ENCODE measurements at regions not wholly inside any gene's neighbourhood (a gene's known extent, or its start where the extent isn't known, plus 50 kb on each side); places are given as distances from the start of the nearest gene placed in this dataset.
"Not testable (repeated sequence)": the region's sequence is repeated elsewhere in the genome, so short reads cannot be mapped to it uniquely, and the experiment has no call there.

DNA sequence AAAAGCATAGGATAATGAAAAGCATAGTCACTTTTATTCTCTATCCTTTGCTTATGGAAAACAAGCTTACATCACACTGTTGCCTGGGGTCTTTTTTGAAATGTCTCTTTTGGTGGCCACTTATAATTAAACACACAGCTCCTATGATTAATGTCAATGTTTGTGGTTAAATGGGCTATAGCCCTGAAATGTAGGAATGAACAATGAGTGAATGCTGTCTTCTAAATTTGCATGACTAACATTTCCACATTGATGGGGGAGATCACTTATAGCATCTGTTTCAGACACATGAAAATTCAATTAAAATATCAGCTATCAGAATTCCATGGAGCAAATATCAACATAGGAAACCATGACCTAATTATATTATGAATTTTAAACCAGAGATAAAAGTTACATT is 171.4 kb upstream of the FAT3 start:
- Mint-ChIP-seq H3K4me1 (ENCODE audit: low read depth) (no peaks in the 10 kb centered on the region), H3K36me3 (ENCODE audit: low read depth) (no peaks in the 10 kb centered on the region), H3K27me3 (ENCODE audit: insufficient read depth) (no peaks in the 10 kb centered on the region), H3K9me3 (peaks cover 2% of the 10 kb centered on the region), H3K4me3 (no peak overlapping the region), H3K27ac (no peak overlapping the region)
- DNase-seq (ENCODE audit: low spot score): no peak
- intact Hi-C loops (cut with micrococcal nuclease): no loop called here

DNA sequence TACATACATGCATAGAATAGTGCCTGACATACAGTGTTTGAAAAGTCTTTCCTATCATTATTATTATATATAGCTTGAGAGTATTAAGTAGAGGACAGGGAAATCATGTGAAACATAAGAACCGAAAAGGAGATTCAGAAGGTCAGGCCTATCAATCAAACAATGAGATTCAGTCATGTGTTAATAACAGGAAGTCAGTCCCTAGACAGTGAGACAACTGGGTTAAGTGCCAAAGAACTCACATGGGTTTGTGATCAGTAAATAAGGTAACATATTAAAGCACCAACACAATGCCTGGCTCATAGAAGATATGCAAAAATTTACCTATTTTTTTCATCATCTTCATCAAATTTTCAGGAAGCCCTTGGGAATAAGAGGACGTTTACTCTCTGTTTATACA is 174.3 kb upstream of the FAT3 start:
- Mint-ChIP-seq H3K4me3 (no peak overlapping the region), H3K9me3 (peaks cover 2% of the 10 kb centered on the region), H3K36me3 (ENCODE audit: low read depth) (no peaks in the 10 kb centered on the region), H3K27ac (no peak overlapping the region), H3K27me3 (ENCODE audit: insufficient read depth) (no peaks in the 10 kb centered on the region), H3K4me1 (ENCODE audit: low read depth) (no peaks in the 10 kb centered on the region)
- intact Hi-C loops (cut with micrococcal nuclease): no loop called here
- DNase-seq (ENCODE audit: low spot score): no peak

DNA sequence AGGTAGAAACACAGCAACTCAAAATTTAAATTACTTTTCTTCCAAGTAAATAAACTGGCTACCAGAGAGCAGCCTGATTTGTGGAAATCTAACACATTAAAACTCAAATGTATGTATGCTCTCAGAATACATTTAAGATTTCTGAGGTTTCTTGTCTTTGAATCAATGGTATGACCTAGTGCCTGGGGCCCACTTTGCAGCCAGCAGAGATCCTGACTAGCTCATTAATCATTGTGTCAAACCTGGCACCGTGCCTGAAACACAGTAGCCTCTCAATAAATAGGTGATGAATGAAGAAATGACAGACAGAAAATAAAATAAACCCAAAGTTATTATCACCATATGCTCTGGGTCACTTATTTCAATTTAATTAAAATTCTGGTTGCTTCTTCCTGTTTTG is 176.2 kb upstream of the FAT3 start:
- intact Hi-C loops (cut with micrococcal nuclease): no loop called here
- Mint-ChIP-seq H3K36me3 (ENCODE audit: low read depth) (no peaks in the 10 kb centered on the region), H3K27ac (no peak overlapping the region), H3K27me3 (ENCODE audit: insufficient read depth) (no peaks in the 10 kb centered on the region), H3K9me3 (peaks cover 2% of the 10 kb centered on the region), H3K4me3 (no peak overlapping the region), H3K4me1 (ENCODE audit: low read depth) (no peaks in the 10 kb centered on the region)
- DNase-seq (ENCODE audit: low spot score): no peak

DNA sequence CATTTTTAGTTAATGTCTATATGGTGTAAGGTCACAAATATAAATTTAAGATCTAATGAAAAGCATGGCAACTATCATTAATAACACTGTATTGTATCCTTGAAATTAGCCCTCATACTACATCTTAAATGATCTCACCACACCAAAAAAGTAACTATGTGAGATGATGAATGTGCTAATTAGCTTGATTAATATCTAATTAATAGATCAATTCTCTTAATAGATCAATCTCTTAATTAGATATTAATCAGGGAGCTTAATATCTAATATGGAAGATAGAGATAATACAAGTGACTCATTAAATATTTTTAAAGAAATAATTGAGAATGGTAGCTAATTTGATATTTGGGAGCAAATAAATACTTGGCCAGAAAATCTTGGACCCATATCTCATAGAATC is 178.5 kb upstream of the FAT3 start:
- H3K36me3 Mint-ChIP-seq (ENCODE audit: low read depth): no peaks in the 10 kb centered on the region
- H3K27ac Mint-ChIP-seq: no peak overlapping the region
- no peak overlapping the region for H3K4me3 Mint-ChIP-seq
- no peaks in the 10 kb centered on the region for H3K27me3 Mint-ChIP-seq (ENCODE audit: insufficient read depth)
- intact Hi-C loops (cut with micrococcal nuclease): no loop called here
- no peaks in the 10 kb centered on the region for H3K9me3 Mint-ChIP-seq
- no peaks in the 10 kb centered on the region for H3K4me1 Mint-ChIP-seq (ENCODE audit: low read depth)
- DNase-seq (ENCODE audit: low spot score): no peak

DNA sequence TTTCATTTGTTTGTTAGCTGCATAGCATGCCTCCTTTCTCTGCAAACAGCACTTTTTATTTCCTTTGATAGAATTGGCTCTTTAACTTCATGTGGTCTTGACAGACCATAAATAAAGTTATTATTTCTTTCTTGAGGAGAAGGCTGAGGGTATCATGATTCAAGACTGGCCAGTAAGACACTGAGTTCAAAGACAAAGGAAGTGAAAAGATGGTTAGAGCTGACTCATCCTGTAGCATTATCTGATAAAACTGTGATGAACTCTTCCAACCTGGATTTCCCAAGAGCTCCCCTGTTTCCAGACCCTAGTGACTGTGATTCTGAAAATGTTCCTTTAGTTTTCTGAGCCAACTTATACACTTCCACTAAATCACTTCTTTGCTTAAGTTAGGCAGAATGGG is 179.3 kb upstream of the FAT3 start:
- Mint-ChIP-seq H3K36me3 (ENCODE audit: low read depth) (no peaks in the 10 kb centered on the region), H3K4me3 (no peak overlapping the region), H3K9me3 (no peaks in the 10 kb centered on the region), H3K27ac (no peak overlapping the region), H3K27me3 (ENCODE audit: insufficient read depth) (no peaks in the 10 kb centered on the region), H3K4me1 (ENCODE audit: low read depth) (no peaks in the 10 kb centered on the region)
- intact Hi-C loops (cut with micrococcal nuclease): no loop called here
- DNase-seq (ENCODE audit: low spot score): no peak

DNA sequence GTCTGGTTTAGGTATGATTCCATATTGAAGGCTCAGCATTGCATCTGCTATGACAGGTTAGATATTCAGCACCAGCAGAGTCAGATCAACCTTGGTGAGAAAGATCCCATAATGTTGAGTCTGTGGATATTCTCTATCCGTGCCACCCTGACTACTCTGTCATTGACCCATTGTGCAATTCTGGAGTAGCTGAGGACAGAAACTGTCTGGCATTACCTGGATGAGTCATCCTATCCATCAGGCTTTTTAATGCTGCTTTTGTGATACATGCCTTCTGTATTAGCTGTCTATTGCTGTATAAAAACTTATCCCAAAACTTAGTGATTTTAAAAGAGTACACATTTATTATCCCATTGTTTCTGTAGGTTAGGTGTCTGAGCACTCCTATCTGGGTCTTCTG is 189.1 kb upstream of the FAT3 start:
- Mint-ChIP-seq H3K36me3 (ENCODE audit: low read depth) (no peaks in the 10 kb centered on the region), H3K27me3 (ENCODE audit: insufficient read depth) (no peaks in the 10 kb centered on the region), H3K9me3 (no peaks in the 10 kb centered on the region)

DNA sequence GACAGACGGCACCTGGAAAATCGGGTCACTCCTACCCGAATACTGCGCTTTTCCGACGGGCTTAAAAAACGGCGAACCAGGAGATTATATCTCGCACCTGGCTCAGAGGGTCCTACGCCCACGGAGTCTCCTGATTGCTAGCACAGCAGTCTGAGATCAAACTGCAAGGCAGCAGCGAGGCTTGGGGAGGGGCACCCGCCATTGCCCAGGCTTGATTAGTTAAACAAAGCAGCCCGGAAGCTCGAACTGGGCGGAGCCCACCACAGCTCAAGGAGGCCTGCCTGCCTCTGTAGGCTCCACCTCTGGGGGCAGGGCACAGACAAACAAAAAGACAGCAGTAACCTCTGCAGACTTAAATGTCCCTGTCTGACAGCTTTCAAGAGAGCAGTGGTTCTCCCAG is 197.5 kb upstream of the FAT3 start:
- intact Hi-C loops (cut with micrococcal nuclease); H3K4me1 Mint-ChIP-seq (ENCODE audit: low read depth); DNase-seq (ENCODE audit: low spot score); H3K27me3 Mint-ChIP-seq (ENCODE audit: insufficient read depth); H3K36me3 Mint-ChIP-seq (ENCODE audit: low read depth); H3K27ac Mint-ChIP-seq; H3K4me3 Mint-ChIP-seq: not testable (repeated sequence)
- H3K9me3 Mint-ChIP-seq: peaks cover 16% of the 10 kb centered on the region

More for the DNA sequence above, 189.1 kb upstream of the FAT3 start:
- intact Hi-C loops (cut with micrococcal nuclease): no loop called here
- Mint-ChIP-seq H3K4me3 (no peak overlapping the region), H3K27ac (no peak overlapping the region), H3K4me1 (ENCODE audit: low read depth) (no peaks in the 10 kb centered on the region)
- DNase-seq (ENCODE audit: low spot score): no peak

DNA sequence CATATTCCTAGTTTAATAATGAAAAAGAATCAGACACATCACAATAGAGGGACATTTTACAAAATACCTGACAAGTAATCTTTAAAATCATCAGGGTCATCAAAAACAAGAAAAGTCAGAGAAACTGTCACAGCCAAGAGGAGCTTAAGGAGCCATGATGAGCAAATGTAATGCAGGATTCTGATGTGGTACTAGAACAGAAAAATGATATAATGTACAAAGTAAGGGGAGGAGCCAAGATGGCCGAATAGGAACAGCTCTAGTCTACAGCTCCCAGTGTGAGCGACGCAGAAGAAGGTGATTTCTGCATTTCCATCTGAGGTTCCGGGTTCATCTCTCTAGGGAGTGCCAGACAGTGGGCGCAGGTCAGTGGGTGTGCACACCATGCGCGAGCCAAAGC is 198.0 kb upstream of the FAT3 start:
- no peaks in the 10 kb centered on the region for H3K36me3 Mint-ChIP-seq (ENCODE audit: low read depth)
- no peak for DNase-seq (ENCODE audit: low spot score)
- H3K4me3 Mint-ChIP-seq: no peak overlapping the region
- no peaks in the 10 kb centered on the region for H3K27me3 Mint-ChIP-seq (ENCODE audit: insufficient read depth)
- H3K4me1 Mint-ChIP-seq (ENCODE audit: low read depth): no peaks in the 10 kb centered on the region
- intact Hi-C loops (cut with micrococcal nuclease): no loop called here
- no peak overlapping the region for H3K27ac Mint-ChIP-seq
- peaks cover 16% of the 10 kb centered on the region for H3K9me3 Mint-ChIP-seq

DNA sequence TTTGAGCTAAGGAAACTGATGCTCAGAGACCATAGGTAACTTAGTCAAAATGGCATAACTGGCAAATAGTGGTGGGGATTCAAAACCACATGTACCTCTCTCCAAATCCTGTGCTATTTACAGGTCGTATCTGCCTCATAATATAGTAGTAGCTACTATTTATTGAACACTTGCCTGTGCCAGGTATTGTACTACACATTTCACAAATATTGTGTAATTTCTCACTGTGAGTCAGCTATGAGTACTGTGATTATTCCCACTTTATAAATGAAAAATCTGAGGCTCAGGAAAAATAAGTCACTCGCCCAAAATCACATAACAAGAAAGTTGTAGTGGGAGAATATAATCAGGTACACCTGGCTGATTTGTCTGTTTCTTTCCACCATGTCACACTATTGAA is 199.8 kb upstream of the FAT3 start:
- H3K27me3 Mint-ChIP-seq (ENCODE audit: insufficient read depth): no peaks in the 10 kb centered on the region
- DNase-seq (ENCODE audit: low spot score): no peak
- no peak overlapping the region for H3K27ac Mint-ChIP-seq
- peaks cover 22% of the 10 kb centered on the region for H3K9me3 Mint-ChIP-seq
- H3K4me3 Mint-ChIP-seq: no peak overlapping the region
- no peaks in the 10 kb centered on the region for H3K4me1 Mint-ChIP-seq (ENCODE audit: low read depth)
- no peaks in the 10 kb centered on the region for H3K36me3 Mint-ChIP-seq (ENCODE audit: low read depth)
- intact Hi-C loops (cut with micrococcal nuclease): no loop called here

DNA sequence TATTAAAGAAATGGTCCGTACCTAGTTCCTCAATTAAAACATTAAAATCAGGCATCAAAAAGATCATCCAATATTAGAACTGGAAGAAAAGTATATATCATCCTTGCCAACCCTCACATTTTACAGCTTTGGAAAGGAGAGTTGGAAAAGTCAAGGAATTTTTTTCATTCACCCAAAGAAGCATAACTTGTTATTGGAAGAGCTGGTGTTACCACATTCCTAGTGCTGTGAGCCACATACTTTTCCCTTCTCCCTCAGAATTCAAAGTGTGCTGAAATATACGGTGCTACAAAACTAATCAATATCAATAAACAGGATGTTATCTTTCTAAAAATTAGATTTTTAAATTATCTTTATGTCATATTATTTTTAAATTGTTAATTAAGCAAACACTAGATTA is 202.1 kb upstream of the FAT3 start:
- intact Hi-C loops (cut with micrococcal nuclease): no loop called here
- peaks cover 22% of the 10 kb centered on the region for H3K9me3 Mint-ChIP-seq
- no peaks in the 10 kb centered on the region for H3K27me3 Mint-ChIP-seq (ENCODE audit: insufficient read depth)
- H3K36me3 Mint-ChIP-seq (ENCODE audit: low read depth): no peaks in the 10 kb centered on the region
- no peak overlapping the region for H3K4me3 Mint-ChIP-seq
- no peak for DNase-seq (ENCODE audit: low spot score)
- no peak overlapping the region for H3K27ac Mint-ChIP-seq
- H3K4me1 Mint-ChIP-seq (ENCODE audit: low read depth): no peaks in the 10 kb centered on the region

DNA sequence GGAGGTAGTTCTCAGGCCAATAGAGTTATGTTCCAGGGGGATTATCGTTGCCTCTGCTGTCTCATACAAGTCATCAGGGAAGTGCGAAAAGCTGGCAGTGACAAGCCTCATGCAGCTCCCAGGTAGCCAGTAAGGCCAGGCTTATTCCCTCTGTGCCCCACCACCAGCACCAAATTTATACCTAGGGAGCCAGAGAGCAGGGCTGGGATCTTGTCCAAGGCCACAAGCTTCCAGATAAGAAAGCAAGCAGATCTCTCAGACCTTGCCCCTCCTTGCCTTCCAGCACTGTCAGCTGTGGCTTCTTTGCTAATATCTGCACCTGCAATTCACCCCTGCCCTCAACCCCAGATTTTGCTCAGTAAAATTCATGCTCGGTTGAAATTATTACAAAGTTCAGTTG is 206.3 kb upstream of the FAT3 start:
- H3K4me1 Mint-ChIP-seq (ENCODE audit: low read depth): no peaks in the 10 kb centered on the region
- H3K4me3 Mint-ChIP-seq: no peak overlapping the region
- DNase-seq (ENCODE audit: low spot score): no peak
- peaks cover 25% of the 10 kb centered on the region for H3K9me3 Mint-ChIP-seq
- intact Hi-C loops (cut with micrococcal nuclease): no loop called here
- H3K27ac Mint-ChIP-seq: no peak overlapping the region
- no peaks in the 10 kb centered on the region for H3K27me3 Mint-ChIP-seq (ENCODE audit: insufficient read depth)
- H3K36me3 Mint-ChIP-seq (ENCODE audit: low read depth): no peaks in the 10 kb centered on the region

DNA sequence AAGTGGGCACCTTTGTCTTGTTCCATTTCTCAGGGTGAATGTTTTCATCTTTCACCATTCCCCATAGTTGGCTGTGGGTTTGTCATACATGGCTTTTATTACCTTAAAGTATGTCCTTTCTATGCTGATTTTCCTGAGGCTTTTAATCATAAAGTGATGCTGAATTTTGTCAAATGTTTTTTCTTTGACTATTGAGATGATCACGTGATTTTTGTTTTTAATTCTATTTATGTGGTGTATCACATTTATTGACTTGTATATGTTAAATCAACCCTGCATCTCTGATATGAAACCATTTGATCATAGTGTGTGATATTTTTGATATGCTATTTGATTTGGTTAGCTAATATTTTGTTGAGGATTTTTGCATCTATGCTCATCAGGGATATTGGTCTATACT is 216.4 kb upstream of the FAT3 start:
- intact Hi-C loops (cut with micrococcal nuclease): no loop called here
- DNase-seq (ENCODE audit: low spot score): no peak
- H3K27me3 Mint-ChIP-seq (ENCODE audit: insufficient read depth): no peaks in the 10 kb centered on the region
- H3K9me3 Mint-ChIP-seq: peaks cover 5% of the 10 kb centered on the region
- no peak overlapping the region for H3K27ac Mint-ChIP-seq
- H3K36me3 Mint-ChIP-seq (ENCODE audit: low read depth): no peaks in the 10 kb centered on the region
- no peak overlapping the region for H3K4me3 Mint-ChIP-seq
- H3K4me1 Mint-ChIP-seq (ENCODE audit: low read depth): no peaks in the 10 kb centered on the region

DNA sequence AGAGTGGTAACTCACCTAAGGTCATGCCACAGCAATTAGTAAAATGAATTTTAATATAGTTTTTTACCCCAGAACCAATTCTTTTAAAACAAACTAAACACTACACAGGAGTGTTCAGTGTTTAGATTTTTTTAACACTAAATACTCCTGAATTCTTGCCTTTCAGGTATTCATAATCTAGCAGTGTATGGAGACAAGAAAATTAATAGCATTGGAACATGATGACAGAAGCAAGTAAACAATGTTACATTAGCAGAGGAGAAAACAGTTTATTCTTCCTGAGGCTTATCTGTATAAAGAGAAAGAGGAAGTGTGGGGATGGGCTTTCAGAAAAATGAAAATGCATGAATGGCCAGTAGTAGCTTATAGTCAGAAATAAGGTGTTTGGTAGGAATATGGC is 222.1 kb upstream of the FAT3 start:
- H3K4me1 Mint-ChIP-seq (ENCODE audit: low read depth): no peaks in the 10 kb centered on the region
- intact Hi-C loops (cut with micrococcal nuclease): no loop called here
- no peaks in the 10 kb centered on the region for H3K27me3 Mint-ChIP-seq (ENCODE audit: insufficient read depth)
- H3K27ac Mint-ChIP-seq: no peak overlapping the region
- H3K4me3 Mint-ChIP-seq: no peak overlapping the region
- H3K9me3 Mint-ChIP-seq: no peaks in the 10 kb centered on the region
- DNase-seq (ENCODE audit: low spot score): no peak
- no peaks in the 10 kb centered on the region for H3K36me3 Mint-ChIP-seq (ENCODE audit: low read depth)

DNA sequence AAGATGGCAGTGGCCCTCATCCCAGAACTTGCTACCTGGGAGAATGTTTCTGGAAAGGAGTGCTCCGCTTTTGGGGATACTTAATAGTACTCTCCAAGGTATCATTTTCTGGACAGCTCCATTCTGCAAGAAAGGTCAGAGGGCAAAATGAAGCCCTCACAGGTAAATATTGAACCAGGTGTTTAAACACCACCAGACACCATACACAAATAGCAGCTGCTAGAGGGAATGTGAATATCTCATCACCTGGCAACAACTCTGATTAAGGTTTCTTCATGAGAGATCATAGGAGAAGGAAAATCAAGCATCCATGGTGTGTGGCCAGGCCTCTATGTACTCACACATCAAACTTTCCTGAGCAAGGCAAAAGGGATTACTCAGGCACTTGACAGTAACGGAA is 226.1 kb upstream of the FAT3 start:
- H3K9me3 Mint-ChIP-seq: peaks cover 3% of the 10 kb centered on the region
- no peaks in the 10 kb centered on the region for H3K4me1 Mint-ChIP-seq (ENCODE audit: low read depth)
- no peaks in the 10 kb centered on the region for H3K27me3 Mint-ChIP-seq (ENCODE audit: insufficient read depth)
- H3K27ac Mint-ChIP-seq: no peak overlapping the region
- no peak for DNase-seq (ENCODE audit: low spot score)
- no peaks in the 10 kb centered on the region for H3K36me3 Mint-ChIP-seq (ENCODE audit: low read depth)
- intact Hi-C loops (cut with micrococcal nuclease): no loop called here
- H3K4me3 Mint-ChIP-seq: no peak overlapping the region
